ENCODE measurements at regions not wholly inside any gene's neighbourhood (a gene's known extent, or its start where the extent isn't known, plus 50 kb on each side); places are given as distances from the start of the nearest gene placed in this dataset.

DNA sequence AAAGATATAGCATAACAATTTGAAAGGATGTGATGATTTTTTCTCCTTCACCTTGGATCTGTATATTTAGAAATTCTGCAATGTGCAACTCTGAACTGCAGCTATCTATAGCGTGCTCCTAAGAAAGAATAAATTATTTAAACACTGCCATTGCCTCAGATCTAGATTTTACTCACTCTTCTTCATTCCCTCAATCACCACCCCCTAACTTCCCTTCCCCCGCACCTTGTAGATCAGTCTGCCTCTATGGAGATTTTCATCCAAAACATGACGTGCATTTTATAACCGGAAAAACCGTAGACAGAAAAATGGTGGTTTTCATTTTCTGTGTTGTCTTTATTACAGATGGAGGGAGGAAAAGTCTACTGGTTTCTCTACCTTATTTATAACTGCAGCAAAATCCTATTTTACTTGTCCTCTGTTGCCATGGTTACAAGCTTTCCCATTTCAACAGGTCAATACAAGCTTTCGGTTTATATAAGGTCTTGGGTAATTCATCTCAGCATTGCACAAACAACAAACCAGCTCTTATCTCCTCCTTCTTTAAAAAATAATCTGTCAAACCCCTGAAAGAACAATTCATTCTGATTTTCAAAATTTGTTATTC lies 480.0 kb downstream of the TAF11L14 start:
- peak; percentile 13 for DNase-seq

DNA sequence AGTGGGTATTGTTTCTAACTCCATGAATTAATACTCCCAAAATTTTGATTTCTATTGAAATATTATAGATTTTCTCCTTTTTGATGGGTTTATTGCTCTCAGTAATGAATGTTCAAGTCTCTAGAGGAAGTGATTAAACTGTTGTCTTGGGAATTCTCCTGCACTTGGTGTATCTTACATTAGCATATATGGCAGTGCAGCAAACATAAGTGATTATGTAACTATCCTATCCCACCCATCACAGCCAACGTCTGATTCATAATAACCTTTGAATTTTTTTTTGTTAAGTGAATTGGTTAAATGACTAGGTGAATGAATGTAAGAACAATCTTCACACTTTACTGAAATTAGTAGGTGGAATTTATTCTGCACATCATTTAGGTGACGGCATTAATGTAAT lies 483.7 kb downstream of the TAF11L14 start:
- no peak for DNase-seq

DNA sequence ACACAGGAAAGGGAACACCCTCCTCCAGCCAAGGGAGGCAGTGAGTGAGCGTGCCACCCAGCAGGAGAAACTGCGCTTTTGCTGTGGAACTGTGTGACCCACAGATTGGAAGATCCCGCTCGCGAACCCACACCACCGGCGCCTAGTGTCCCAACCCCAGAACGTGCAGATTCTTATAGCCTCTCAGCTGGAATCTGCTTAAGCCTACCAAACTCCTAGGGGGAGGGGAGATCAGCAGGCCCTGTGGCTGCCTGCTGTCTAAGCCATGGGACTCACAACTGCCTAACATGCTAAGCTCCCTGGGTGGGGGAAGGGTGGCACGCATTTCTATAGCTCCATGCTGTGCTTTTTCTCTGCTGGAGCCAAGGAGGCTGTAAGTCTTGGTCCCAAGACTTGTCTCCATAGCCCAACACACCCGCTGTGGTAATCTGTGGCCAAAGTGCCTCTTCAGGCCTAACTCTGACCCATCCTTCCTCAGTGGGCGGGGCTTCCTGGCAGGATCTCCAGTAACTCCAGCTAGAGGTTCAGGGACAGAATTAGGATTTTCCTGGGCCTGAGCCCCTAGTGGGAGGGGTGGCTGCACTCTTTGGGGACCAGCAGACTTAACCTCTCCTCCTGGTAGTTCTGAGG lies 485.0 kb downstream of the TAF11L14 start:
- no peak for DNase-seq

DNA sequence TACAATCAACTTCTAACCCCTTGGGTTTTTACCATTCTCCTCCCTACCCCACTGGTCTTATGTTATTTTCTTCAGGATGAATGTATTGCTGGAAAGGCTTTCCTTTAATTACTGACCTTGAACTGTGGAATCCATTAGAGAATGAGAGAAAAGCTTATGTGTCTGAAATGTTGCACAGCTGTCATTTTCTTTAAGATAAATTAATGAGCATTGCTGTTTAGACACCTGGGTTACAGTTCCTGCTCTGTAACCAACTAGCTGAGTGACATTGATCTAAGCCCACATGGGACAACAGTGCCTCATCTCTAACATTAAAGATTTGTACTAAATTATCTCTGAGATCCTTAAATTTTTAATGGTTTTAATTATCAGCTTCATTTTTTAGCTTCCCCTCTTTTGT lies 507.0 kb downstream of the TAF11L14 start:
- no peak for DNase-seq

DNA sequence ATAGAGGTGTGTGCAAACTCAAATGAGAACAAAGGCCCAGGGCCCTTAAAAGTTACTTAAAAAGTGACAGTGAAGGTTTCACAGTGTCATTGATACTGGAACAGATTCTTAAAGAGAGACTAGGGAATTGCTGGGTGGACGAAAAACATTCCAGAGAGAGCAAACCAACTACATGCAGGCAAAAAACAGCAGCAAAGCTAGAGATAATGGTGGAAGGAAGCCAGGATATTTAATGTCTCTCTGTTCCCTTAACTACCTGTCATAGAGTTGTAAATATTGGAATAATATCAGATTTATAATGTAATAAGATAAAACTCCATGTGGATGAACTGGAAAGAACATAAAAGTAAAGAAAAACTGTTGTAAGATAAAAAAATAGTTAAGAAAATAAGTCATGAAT lies 508.6 kb downstream of the TAF11L14 start:
- no peak for DNase-seq

DNA sequence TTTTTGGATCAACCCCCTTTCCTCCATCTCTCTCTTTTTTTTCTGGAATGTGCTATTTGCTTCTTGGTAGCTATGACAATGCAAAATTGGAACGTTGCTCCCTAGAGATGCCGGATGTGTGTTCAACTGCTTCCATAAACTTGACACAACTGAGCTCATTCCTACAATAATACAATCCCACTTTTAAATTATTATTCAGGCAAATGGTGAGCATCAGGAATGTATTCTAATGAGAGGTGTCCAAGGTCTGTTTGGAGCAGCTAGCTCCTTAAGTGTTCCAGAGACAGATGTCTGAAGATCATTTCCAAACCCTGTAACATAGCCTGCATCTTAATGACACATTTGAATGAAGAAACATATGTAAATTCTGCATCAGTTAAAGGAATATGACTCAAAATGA lies 518.4 kb downstream of the TAF11L14 start:
- peak; percentile 16 for DNase-seq

DNA sequence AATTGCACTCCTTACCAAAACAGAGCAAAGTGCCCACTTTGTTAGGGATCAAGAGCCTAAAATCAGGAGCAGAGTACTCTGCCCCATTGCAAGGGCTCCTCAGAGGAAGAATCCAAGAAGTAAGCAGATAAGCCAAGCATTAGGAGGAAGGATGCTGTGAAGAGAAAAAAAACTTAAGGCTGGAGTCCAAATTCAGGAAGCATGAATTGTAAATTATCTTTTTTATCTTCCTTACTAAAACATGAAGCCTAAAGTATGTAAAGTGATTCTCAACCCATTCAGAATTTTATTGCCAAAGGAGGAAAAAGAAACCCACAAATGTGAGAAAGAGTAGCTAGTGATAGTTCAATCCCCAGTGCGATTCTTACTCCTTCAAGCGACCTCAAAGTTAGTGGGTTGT lies 523.9 kb downstream of the TAF11L14 start:
- no peak for DNase-seq

DNA sequence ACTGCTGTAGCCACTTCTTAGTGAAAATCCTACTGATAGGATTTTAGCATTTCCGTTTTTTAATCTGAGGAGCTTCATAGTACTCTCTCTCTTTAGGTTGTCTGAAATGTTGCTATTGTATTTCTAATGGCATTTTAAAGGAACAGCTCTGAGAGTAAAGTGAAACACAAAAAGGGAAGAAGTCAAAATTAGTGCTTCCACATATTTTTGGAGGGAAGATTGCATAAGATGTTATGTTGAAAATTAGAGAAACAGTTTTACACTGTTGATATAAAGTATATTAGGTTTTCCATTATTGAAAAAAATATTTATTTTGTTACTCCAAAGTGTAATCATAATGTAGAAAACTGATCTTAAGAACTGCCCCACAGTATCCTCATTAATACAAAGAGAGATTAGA lies 525.1 kb downstream of the TAF11L14 start:
- no peak for DNase-seq

DNA sequence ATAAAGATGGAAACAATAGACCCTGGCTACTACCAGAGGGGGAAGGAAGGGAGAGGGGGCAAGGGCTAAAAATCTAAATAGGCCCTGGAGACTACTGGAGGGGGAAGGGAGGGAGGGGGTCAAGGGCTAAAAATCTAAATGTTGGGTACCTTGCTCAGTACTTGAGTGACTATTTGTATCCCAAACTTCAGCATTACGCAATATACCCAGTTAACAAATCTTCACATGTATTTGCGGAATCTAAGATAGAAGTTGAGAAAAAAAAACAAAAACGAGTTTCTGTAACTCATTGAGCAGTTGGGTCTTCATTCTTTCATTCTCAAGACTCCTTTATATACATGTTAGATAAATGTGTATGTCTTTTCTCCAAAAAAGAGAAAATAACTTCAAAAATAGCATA lies 537.4 kb downstream of the TAF11L14 start:
- no peak for DNase-seq

DNA sequence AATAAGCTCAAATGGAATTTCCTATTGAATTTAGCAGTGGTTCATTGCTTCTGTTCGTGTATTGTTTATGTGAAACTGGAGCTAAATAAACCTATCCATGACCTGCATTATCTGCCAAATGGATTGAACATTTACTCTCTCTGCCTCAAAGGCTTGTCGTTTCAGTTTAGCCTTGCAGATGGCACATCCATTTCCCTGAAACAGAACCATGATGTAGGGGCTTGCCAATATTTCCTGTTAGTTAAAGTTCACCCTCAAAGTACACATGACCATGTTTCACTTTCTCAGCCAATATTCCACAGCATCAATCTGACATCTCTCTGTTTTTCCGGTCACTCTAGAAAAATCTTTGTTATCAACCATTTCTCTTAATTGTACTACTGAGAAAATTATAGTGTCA lies 545.3 kb downstream of the TAF11L14 start:
- DNase-seq, result no peak

DNA sequence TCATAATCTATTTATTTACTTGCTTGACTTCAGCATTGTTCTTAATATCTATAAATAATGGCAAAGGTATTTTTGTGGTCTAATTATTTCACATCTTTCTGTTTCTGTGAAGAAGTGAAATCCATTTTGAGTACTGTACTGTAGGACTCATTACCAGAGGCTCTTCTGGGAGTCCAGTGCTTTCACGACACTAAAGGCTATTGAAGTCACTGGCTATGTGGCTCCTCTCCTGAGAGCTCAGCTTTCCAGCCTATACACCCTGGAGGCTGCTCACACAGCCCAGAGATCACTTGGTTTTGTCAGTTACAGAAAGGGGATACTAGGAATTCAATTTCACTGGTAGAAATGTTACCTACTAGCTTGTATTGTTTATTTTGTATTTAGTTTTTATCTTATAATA lies 547.3 kb downstream of the TAF11L14 start:
- no peak for DNase-seq

DNA sequence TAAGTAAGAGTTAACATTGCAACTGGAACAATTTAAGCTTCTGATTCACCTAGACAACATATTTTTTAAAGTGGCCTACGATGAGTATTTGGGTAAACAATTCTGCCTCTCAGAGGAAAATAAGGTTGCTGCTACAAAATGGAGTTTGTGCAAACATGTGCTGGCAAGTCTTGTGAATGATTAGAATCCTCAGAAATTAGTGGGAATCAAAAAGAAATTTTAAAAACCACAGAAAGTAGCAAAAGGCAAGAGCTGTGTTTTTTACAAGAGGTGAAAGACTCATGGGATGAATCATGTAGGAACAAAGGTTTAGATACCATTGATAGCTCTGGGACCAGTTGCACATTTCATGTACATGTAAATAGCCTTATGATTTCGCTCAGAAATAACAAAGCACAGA lies 561.6 kb downstream of the TAF11L14 start:
- no peak for DNase-seq

DNA sequence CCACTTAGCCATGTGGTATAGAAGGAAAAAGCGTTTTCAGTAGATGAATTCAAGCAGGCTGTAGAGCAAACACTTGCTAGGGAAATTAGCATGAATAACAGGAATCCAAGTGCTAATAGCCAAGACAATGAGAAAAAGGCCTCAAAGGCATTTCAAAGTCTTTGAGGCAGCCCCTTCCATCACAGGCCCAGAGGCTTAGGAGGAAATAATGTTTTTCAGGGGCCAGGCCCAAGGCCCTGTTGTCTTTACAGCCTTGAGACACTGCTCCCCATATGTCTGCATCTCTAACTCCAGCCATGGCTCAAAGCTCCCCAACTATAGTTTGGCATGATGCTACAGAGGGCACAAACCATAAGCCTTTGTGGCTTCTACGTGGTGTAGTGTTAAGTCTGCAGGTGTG lies 563.5 kb downstream of the TAF11L14 start:
- DNase-seq, result no peak

DNA sequence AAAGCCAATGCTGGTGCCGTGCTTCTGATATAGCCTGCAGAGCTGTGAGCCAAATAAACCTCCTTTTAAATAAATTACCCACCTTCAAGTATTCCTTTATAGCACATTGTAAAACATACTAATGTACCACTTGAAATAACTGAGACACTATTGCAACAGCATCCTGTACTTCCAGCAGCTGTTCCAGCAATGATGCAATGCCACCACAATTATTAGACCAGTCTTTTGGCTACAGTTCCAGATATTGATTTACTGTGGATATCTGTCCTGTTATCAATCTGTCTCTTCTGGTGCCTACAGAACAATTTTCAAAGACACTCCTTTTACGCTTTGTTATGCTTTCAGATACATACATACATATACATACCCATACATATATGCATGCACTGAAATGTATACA lies 567.9 kb downstream of the TAF11L14 start:
- DNase-seq, result no peak

DNA sequence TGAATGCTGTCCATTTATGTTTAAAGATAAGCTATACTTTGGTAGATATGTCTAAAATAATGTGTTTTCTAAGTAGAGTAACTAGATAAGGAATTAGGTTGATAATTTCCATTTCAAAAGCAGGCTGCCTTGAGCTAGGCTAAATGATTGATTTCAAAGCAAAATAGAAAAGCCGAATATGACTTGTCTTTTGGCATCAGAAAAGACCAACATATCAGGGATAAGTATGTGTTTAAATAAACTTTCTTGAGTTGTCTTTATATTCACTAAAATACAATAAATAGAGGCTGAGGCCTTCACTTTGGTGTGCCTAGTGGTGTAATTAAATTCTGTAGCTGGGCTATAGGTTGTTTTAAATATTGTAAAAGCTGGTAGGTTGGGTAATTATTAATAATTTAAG lies 569.0 kb downstream of the TAF11L14 start:
- no peak for DNase-seq

DNA sequence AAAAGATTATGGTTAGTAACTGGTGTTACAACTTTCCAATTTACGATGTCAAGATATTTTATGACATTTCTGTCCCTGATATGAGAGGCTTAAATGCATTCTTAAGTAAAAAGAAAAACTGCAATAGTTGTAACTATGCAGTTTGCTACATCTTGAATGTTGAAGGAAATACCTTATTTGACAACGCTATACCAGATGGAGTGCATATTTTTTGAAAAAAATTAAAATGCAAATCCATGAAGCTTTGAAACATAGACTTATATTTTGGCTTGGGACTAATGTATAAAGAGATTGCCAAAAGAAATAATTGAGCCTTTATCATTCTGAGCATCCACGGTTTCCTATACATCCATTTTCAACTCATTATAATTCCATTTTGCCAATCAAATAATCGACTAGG lies 579.4 kb downstream of the TAF11L14 start:
- no peak for DNase-seq

DNA sequence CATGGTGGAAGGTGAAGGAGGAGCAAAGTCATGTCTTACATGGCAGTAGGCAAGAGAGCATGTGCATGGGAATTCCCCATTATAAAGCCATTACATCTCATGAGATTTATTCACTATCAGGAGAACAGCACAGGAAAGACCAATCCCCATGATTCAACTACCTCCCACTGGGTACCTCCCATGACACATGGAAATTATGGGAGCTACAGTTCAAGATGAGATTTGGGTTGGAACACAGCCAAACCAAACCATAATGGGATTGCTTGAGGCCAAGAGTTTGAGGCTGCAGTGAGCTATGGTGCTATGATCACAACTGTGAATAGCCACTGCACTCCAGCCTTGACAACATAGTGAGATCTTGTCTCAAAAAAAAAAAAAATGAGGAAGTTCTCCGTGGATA lies 581.8 kb downstream of the TAF11L14 start:
- no peak for DNase-seq

DNA sequence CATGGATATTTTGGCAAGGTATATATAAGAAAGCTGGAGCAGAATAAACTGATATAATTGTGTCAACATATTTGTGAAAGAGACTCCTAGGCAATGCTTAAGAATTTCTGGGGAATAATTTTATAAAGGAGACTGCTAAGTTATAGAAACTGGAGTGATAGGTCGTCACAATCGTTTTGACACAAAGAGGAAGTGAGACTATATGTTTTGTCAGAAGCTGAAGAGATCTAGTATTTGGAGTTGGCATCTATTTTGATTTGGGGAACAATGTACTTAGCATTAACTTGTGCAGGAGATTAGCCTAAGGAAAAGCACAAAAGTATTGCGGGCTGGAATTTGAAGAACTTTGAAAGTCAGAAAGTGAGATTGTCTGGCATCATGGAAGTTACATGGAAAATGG lies 582.5 kb downstream of the TAF11L14 start:
- DNase-seq, result no peak

DNA sequence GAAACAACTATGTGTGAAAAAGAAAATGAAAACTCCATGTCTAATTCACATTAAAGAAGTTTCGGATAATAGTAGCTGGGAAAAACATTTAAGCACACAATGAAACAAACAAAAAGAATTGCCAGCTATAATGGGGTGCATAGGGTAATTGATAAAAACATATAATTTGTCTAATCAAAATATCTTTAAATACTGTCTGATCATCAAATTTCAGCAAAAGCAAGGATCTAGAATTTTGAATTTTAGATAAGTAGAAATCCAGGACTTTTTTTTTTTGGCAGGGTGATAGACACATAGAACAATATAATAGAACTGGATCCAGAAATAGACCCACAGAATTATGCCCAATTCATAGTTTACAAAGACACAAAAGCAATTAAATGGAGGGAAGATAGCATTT lies 585.0 kb downstream of the TAF11L14 start:
- DNase-seq, result no peak

DNA sequence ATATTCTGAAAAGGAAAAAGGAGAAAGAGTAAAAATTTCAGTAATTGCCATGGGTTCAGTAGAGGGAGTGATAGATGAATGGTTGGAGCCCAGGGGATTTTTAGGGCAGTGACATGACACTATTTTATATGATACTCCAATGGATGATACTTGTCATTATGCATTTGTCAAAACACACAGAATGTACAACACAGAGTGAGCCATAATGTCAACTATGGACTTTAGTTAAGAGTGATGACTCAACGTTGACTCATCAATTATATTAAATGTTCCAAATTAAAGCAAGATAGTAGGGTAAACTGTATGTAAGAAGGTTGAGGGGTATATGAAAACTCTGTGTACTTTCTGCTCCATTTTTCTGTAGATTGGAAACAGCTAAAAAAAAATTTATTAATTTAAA lies 586.4 kb downstream of the TAF11L14 start:
- DNase-seq, result no peak

DNA sequence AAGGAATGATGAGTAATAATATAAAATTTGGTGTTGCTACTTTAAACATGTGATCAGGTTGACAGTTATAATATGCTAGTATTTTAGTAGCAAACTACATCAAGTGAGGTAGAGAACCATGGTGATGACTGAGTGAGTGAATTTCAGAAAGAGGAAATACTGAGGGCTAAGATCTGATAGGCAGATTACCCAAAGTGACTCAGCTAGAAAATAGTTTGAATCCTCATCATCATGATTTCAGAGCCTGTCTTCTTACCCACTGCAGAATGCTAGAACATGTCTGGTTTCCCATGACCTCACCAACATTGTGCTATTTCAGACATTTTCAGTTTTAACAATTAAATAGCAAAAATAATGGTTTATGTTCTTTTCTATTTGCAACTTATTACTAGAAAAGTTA lies 602.1 kb downstream of the TAF11L14 start:
- no peak for DNase-seq

DNA sequence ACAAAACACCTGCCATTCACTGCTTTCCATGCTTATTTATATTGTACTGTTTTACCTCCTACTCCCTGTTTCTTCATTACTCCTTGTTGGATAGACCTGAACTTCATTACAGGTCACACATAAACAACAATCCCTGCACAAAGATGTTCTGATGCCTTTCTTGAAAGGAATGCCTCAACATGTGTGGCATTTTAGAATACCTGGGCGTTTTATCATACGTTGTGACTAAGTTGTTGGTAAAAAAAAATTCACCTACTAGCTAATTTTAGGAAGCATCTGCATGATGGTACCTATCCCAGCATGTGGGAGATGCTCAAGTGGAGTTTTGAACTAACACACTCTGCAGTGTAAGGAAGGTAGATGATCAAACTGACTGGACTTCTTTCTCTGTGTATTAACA lies 604.1 kb downstream of the TAF11L14 start:
- no peak for DNase-seq

DNA sequence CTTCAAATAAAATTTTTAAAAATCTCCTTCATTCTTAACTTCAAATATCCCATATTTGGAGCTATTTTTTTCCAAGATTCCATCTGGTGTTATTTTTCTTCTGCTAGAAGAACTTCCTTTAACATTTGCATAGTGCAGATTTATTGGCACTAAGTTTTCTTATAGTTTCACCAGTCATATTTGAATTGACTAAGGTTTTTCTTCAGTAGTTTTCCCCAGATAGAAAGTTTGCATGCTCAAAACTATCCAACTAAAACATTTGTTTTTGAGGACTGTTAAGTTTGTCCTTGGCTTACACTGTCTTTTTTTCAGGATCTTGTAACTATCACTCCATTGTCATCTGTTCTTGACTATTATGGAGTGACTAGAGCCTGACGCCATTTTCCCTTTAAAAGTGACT lies 606.7 kb downstream of the TAF11L14 start:
- no peak for DNase-seq

DNA sequence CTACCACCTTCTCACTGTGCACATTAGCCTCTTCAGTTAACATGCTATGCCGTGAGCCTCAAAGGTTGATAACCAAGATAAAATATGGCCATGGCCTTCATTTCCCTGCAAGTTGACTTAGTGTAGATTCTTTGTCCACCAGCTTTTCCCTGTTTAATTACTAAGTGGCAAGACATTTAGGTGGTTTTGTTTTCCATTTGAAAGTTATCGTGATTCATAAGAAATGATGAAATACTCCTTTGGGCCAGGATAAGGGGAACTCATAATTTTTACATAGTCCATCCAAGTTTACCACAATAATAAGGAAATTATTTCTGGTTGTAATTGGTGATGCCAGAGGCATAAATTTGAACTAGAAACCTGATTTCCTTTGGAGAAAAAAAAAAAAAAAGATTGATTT lies 609.6 kb downstream of the TAF11L14 start:
- DNase-seq, result no peak

DNA sequence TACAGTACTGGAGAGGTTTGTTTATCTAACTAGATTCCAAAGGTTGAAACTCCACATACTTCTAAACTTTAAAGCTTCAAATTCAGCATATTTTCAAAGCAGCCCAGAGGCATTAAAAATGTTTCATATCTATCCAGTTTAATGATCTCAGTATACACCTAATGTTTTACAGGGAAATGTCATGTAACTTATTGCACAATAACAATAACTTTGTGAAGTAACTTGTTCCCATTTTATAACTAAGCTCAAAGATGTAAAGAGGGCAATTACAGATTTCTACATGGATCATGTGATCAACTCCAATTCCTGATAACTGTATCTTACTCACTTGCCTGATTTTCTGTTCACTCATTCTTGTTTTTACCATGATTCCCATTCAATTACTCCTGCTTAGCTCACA lies 610.0 kb downstream of the TAF11L14 start:
- DNase-seq, result no peak

Data from tongue (tissue), 1 donor.